ENCODE measurements at regions not wholly inside any gene's neighbourhood (a gene's known extent, or its start where the extent isn't known, plus 50 kb on each side); places are given as distances from the start of the nearest gene placed in this dataset.

- Histone ChIP-seq H3K4me3 (no peak overlapping the region), H3K27ac (no peak overlapping the region), H3K27me3 (no peaks in the 10 kb centered on the region), H3K36me3 (no peaks in the 10 kb centered on the region), H3K9me3 (no peaks in the 10 kb centered on the region), H3K4me1 (no peaks in the 10 kb centered on the region)
- no peak for DNase-seq (ENCODE audit: low spot score in 2 of 2)
- TF ChIP-seq POLR2A (IDR thresholded peaks at IDR 0.05) (no peak), POLR2AphosphoS5 (IDR thresholded peaks at IDR 0.05) (no peak)
- TF ChIP-seq, protein P1, sequence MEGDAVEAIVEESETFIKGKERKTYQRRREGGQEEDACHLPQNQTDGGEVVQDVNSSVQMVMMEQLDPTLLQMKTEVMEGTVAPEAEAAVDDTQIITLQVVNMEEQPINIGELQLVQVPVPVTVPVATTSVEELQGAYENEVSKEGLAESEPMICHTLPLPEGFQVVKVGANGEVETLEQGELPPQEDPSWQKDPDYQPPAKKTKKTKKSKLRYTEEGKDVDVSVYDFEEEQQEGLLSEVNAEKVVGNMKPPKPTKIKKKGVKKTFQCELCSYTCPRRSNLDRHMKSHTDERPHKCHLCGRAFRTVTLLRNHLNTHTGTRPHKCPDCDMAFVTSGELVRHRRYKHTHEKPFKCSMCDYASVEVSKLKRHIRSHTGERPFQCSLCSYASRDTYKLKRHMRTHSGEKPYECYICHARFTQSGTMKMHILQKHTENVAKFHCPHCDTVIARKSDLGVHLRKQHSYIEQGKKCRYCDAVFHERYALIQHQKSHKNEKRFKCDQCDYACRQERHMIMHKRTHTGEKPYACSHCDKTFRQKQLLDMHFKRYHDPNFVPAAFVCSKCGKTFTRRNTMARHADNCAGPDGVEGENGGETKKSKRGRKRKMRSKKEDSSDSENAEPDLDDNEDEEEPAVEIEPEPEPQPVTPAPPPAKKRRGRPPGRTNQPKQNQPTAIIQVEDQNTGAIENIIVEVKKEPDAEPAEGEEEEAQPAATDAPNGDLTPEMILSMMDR (IDR thresholded peaks at IDR 0.05) = no peak
- intact Hi-C loops (cut with DNase I; ENCODE audit: low total_unique reads) = no loop called here
These were observed 258.4 kb upstream of the CCNH start for GRCh38 chr5:87671146-87671545.

GRCh38 chr5:87665166-87665565, 252.4 kb upstream of the CCNH start:
- TF ChIP-seq, protein P1 (IDR thresholded peaks at IDR 0.05) = no peak
- TF ChIP-seq POLR2A (IDR thresholded peaks at IDR 0.05) = no peak
- no peak for TF ChIP-seq POLR2AphosphoS5 (IDR thresholded peaks at IDR 0.05)
- Histone ChIP-seq H3K36me3 (peaks cover 3% of the 10 kb centered on the region), H3K9me3 (no peaks in the 10 kb centered on the region), H3K27me3 (no peaks in the 10 kb centered on the region), H3K4me3 (no peak overlapping the region), H3K27ac (no peak overlapping the region), H3K4me1 (no peaks in the 10 kb centered on the region)
- intact Hi-C loops (cut with DNase I; ENCODE audit: low total_unique reads) = no loop called here
- no peak for DNase-seq (ENCODE audit: low spot score in 2 of 2)

- H3K27ac ChIP-seq = no peak overlapping the region
These were observed 249.2 kb upstream of the CCNH start for GRCh38 chr5:87661784-87662566.

GRCh38 chr5:87653242-87653641, 240.5 kb upstream of the CCNH start:
- no peaks in the 10 kb centered on the region for H3K4me1 ChIP-seq
- H3K36me3 ChIP-seq = no peaks in the 10 kb centered on the region
- intact Hi-C loops (cut with DNase I; ENCODE audit: low total_unique reads) = no loop called here
- no peak overlapping the region for H3K27ac ChIP-seq
- H3K4me3 ChIP-seq = no peak overlapping the region
- TF ChIP-seq POLR2AphosphoS5 (IDR thresholded peaks at IDR 0.05) (no peak), POLR2A (IDR thresholded peaks at IDR 0.05) (no peak)
- TF ChIP-seq, protein P1 (IDR thresholded peaks at IDR 0.05) = no peak
- no peak for DNase-seq (ENCODE audit: low spot score in 2 of 2)
- no peaks in the 10 kb centered on the region for H3K9me3 ChIP-seq
- no peaks in the 10 kb centered on the region for H3K27me3 ChIP-seq

More at GRCh38 chr5:87661784-87662566, 249.2 kb upstream of the CCNH start:
- Histone ChIP-seq H3K9me3 (no peaks in the 10 kb centered on the region), H3K27me3 (no peaks in the 10 kb centered on the region), H3K4me1 (no peaks in the 10 kb centered on the region), H3K4me3 (no peak overlapping the region), H3K36me3 (peaks cover 3% of the 10 kb centered on the region)
- intact Hi-C loops (cut with DNase I; ENCODE audit: low total_unique reads) = no loop called here
- TF ChIP-seq POLR2A (IDR thresholded peaks at IDR 0.05) (no peak), POLR2AphosphoS5 (IDR thresholded peaks at IDR 0.05) (no peak)
- TF ChIP-seq, protein P1 (IDR thresholded peaks at IDR 0.05) = no peak
- no peak for DNase-seq (ENCODE audit: low spot score in 2 of 2)

DNA sequence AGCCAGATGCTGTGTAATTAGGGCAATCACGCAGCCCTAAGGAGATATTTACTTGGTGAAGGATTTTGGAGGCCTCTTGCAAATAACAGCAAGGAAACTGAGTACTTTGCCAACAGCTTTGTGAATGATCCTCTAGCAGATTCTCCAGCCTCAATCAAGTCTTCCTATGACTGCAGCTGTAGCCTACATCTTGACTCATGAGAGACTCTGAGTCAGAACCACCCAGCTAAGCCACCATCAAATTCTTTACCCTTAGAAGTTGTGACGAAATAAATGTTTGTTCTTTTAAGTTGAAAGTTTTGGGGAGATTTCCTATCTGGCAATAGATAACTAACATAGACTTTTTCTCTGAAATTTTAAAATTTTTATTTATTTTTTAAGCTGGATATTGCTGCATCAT, 237.6 kb upstream of the CCNH start:
- no peaks in the 10 kb centered on the region for H3K36me3 ChIP-seq
- intact Hi-C loops (cut with DNase I; ENCODE audit: low total_unique reads) = no loop called here
- H3K4me3 ChIP-seq = no peak overlapping the region
- H3K4me1 ChIP-seq = no peaks in the 10 kb centered on the region
- no peak for DNase-seq (ENCODE audit: low spot score in 2 of 2)
- H3K27me3 ChIP-seq = no peaks in the 10 kb centered on the region
- no peaks in the 10 kb centered on the region for H3K9me3 ChIP-seq
- TF ChIP-seq POLR2AphosphoS5 (IDR thresholded peaks at IDR 0.05) (no peak), POLR2A (IDR thresholded peaks at IDR 0.05) (no peak)
- TF ChIP-seq, protein P1 (IDR thresholded peaks at IDR 0.05) = no peak
- H3K27ac ChIP-seq = no peak overlapping the region

All from breast epithelium (tissue), 4 donors.